ENCODE measurements at regions not wholly inside any gene's neighbourhood (a gene's known extent, or its start where the extent isn't known, plus 50 kb on each side); places are given as distances from the start of the nearest gene placed in this dataset.
"Not testable (repeated sequence)": the region's sequence is repeated elsewhere in the genome, so short reads cannot be mapped to it uniquely, and the experiment has no call there.

DNA sequence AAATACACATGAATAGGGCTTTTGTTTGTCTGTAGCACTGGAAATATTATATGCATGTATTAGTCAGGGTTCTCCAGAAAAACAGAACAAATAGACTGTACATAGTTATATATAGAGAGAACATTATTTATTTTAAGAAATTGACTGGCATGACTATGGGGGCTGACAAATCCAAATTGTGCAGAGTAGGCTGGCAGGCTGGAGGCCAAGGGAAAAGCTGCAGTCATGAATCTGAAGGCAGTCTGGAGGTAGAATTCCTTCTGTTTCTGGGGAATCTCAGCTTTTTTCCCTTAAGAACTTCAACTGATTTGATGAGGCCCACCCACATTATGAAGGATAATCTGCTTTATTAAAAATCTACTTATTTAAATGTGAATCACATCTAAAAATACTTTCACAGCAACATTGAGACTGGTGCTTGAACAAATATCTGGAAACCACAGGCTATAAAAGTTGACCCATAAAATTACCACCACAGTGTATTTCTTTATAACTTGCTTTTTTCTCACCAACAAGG lies 344.2 kb upstream of the KIAA1217 start:
- Histone ChIP-seq H4K20me1 (replicated peaks; ENCODE audit: control insufficient read depth, extremely low read depth, insufficient read depth, low read length) (no peaks in the 10 kb centered on the region), H3K27ac (ENCODE audit: insufficient read depth, low read depth, low read length) (no peak overlapping the region), H3K27me3 (ENCODE audit: control insufficient read depth in 2 of 2, insufficient read depth in 2 of 2, low read length in 2 of 2) (no peaks in the 10 kb centered on the region), H3K9ac (replicated peaks; ENCODE audit: extremely low read depth, insufficient read depth, low read length) (no peak overlapping the region), H3K4me3 (replicated peaks in 1 of 3; ENCODE audit: insufficient read depth in 1 of 3, low read depth in 1 of 3, low read length in 3 of 3) (no peak overlapping the region), H3K36me3 (ENCODE audit: control insufficient read depth in 2 of 2, extremely low read depth in 1 of 2, insufficient read depth in 2 of 2, low read length in 2 of 2) (no peaks in the 10 kb centered on the region), H3K4me1 (ENCODE audit: control insufficient read depth, extremely low read depth, insufficient read depth, low read length) (no peaks in the 10 kb centered on the region), H3K4me2 (ENCODE audit: insufficient read depth, low read length) (no peak overlapping the region), H3K9me1 (replicated peaks; ENCODE audit: control insufficient read depth, extremely low read depth, insufficient read depth, low read length) (no peaks in the 10 kb centered on the region), H2AFZ (ENCODE audit: low read depth, low read length) (no peak overlapping the region), H3K79me2 (ENCODE audit: control insufficient read depth, insufficient read depth, low read length) (no peaks in the 10 kb centered on the region), H3K9me3 (replicated peaks; ENCODE audit: control insufficient read depth, insufficient read depth, low read length) (peaks cover 9% of the 10 kb centered on the region)
- no peak for FAIRE-seq
- ChIA-PET CTCF (no interaction called here), POLR2A (no interaction called here)
- TF ChIP-seq GATA2 (IDR thresholded peaks at IDR 0.05; ENCODE audit: insufficient read depth, insufficient read length, low read depth, low read length) (no peak), EZH2 (IDR thresholded peaks at IDR 0.05; ENCODE audit: borderline replicate concordance, low read depth, low read length, severe bottlenecking) (no peak), FOS (IDR thresholded peaks at IDR 0.05; ENCODE audit: borderline replicate concordance, insufficient read depth, low read length) (no peak), POLR2A (IDR thresholded peaks at IDR 0.05; ENCODE audit: low read depth, low read length) (no peak), JUN (IDR thresholded peaks at IDR 0.05; ENCODE audit: borderline replicate concordance, insufficient read depth, insufficient read length, low read depth) (no peak), MYC (IDR thresholded peaks at IDR 0.05; ENCODE audit: low read depth, low read length) (no peak), CTCF (IDR thresholded peaks at IDR 0.05; ENCODE audit: extremely low read depth in 1 of 2, insufficient read depth in 1 of 2, low read depth in 1 of 2, low read length in 2 of 2) (no peak), POLR2AphosphoS5 (IDR thresholded peaks at IDR 0.05; ENCODE audit: insufficient read depth, low read depth, low read length) (no peak)
- TF ChIP-seq, protein P1, sequence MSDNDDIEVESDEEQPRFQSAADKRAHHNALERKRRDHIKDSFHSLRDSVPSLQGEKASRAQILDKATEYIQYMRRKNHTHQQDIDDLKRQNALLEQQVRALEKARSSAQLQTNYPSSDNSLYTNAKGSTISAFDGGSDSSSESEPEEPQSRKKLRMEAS (IDR thresholded peaks at IDR 0.05; ENCODE audit: insufficient read depth, insufficient read length): no peak
- no TSS peak for BruUV-seq (replicated peaks)
- intact Hi-C loops (cut with micrococcal nuclease): no loop called here
- DNase-seq (ENCODE audit: low read depth, low spot score): no peak
- dilution Hi-C loops (cut with MboI; ENCODE audit: extremely low pct_ligation_motif_present, low sequenced_read_pairs): no loop called here

DNA sequence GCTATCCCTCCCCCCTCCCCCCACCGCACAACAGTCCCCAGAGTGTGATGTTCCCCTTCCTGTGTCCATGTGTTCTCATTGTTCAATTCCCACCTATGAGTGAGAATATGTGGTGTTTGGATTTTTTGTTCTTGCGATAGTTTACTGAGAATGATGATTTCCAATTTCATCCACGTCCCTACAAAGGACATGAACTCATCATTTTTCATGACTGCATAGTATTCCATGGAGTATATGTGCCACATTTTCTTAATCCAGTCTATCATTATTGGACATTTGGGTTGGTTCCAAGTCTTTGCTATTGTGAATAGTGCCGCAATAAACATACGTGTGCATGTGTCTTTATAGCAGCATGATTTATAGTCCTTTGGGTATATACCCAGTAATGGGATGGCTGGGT lies 342.0 kb upstream of the KIAA1217 start:
- H3K9me1 ChIP-seq (replicated peaks; ENCODE audit: control insufficient read depth, extremely low read depth, insufficient read depth, low read length); H3K4me2 ChIP-seq (ENCODE audit: insufficient read depth, low read length); BruUV-seq (replicated peaks); H3K4me3 ChIP-seq (replicated peaks in 1 of 3; ENCODE audit: insufficient read depth in 1 of 3, low read depth in 1 of 3, low read length in 3 of 3); DNase-seq (ENCODE audit: low read depth, low spot score); intact Hi-C loops (cut with micrococcal nuclease); H3K9me3 ChIP-seq (replicated peaks; ENCODE audit: control insufficient read depth, insufficient read depth, low read length); FAIRE-seq; H3K27me3 ChIP-seq (ENCODE audit: control insufficient read depth in 2 of 2, insufficient read depth in 2 of 2, low read length in 2 of 2); H3K36me3 ChIP-seq (ENCODE audit: control insufficient read depth in 2 of 2, extremely low read depth in 1 of 2, insufficient read depth in 2 of 2, low read length in 2 of 2); H3K9ac ChIP-seq (replicated peaks; ENCODE audit: extremely low read depth, insufficient read depth, low read length); H3K27ac ChIP-seq (ENCODE audit: insufficient read depth, low read depth, low read length); CTCF ChIA-PET; H4K20me1 ChIP-seq (replicated peaks; ENCODE audit: control insufficient read depth, extremely low read depth, insufficient read depth, low read length); H3K4me1 ChIP-seq (ENCODE audit: control insufficient read depth, extremely low read depth, insufficient read depth, low read length); dilution Hi-C loops (cut with MboI; ENCODE audit: extremely low pct_ligation_motif_present, low sequenced_read_pairs); H3K79me2 ChIP-seq (ENCODE audit: control insufficient read depth, insufficient read depth, low read length); H2AFZ ChIP-seq (ENCODE audit: low read depth, low read length); POLR2A ChIA-PET: not testable (repeated sequence)
